PC-9 (cell line): ENCODE measurements at regions not wholly inside any gene's neighbourhood (a gene's known extent, or its start where the extent isn't known, plus 50 kb on each side); places are given as distances from the start of the nearest gene placed in this dataset.

Source experiments
- BruUV-seq: library from RNA; stranded (reverse); fragments of 400-500 nt; replicated peaks from 2 replicates; lab custom pipeline; 2021; lab: Mats Ljungman, UMichigan
- CTCF ChIA-PET: fragments of 300-600 bp; sonication (Branson Sonifier 250); formaldehyde crosslinking; loops from one replicate; lab custom pipeline; 2022; ENCODE audit warnings: antibody characterized with exemption; lab: Charles Lee
- POLR2A ChIA-PET: fragments of 300-600 bp; sonication (Branson Sonifier 250); formaldehyde crosslinking; loops from one replicate; lab custom pipeline; 2022; ENCODE audit warnings: antibody characterized with exemption; ENCODE audit not compliant: unreplicated experiment; lab: Charles Lee
- DNase-seq, 2 experiments: peaks; one replicate each; pipeline versions ENCODE4 v3.0.0 to v3.0.0-alpha.2; 2015 to 2022; ENCODE audit warnings: mixed read lengths in 1 of 2
- H2AFZ ChIP-seq: fragments of 200-600 bp; sonication (generic); 2 replicates; pipeline ENCODE4 v1.8.1; 2017; ENCODE audit warnings: antibody characterized with exemption
- H3F3A ChIP-seq: fragments of 200-600 bp; sonication (generic); 2 replicates; pipeline ENCODE4 v1.8.1; 2017; ENCODE audit warnings: antibody characterized with exemption, mild to moderate bottlenecking, low read depth; ENCODE audit not compliant: insufficient read depth
- H3K27ac ChIP-seq: fragments of 200-600 bp; sonication (generic); 2 replicates; pipeline ENCODE4 v1.6.1; 2016; ENCODE audit warnings: mixed run types
- H3K27me3 ChIP-seq: fragments of 200-600 bp; sonication (generic); 2 replicates; pipeline ENCODE4 v1.6.1; 2016; ENCODE audit warnings: low read depth, mixed run types; ENCODE audit not compliant: insufficient read depth
- H3K36me3 ChIP-seq: fragments of 200-600 bp; sonication (generic); 2 replicates; pipeline ENCODE4 v1.6.1; 2016; ENCODE audit warnings: low read depth, mixed run types
- H3K4me1 ChIP-seq: fragments of 200-600 bp; sonication (generic); replicated peaks from 2 replicates; pipeline ENCODE4 v1.6.1; 2016; ENCODE audit warnings: mixed run types; ENCODE audit not compliant: insufficient read depth
- H3K4me2 ChIP-seq: fragments of 200-600 bp; sonication (generic); 2 replicates; pipeline ENCODE4 v1.6.1; 2017; ENCODE audit warnings: mixed run types
- H3K4me3 ChIP-seq: fragments of 200-600 bp; sonication (generic); 2 replicates; pipeline ENCODE4 v1.6.1; 2016; ENCODE audit warnings: mixed run types
- H3K79me2 ChIP-seq: fragments of 200-600 bp; sonication (generic); 2 replicates; pipeline ENCODE4 v1.6.1; 2017; ENCODE audit warnings: low read depth, mixed run types
- H3K9me2 ChIP-seq: fragments of 200-600 bp; sonication (generic); 2 replicates; pipeline ENCODE4 v1.8.1; 2017; ENCODE audit warnings: mild to moderate bottlenecking; ENCODE audit not compliant: insufficient read depth
- H3K9me3 ChIP-seq: fragments of 200-600 bp; sonication (generic); 2 replicates; pipeline ENCODE4 v1.8.1; 2016; ENCODE audit warnings: low read depth; ENCODE audit not compliant: insufficient read depth
- H4K20me1 ChIP-seq: fragments of 200-600 bp; sonication (generic); 2 replicates; pipeline ENCODE4 v1.8.1; 2017; ENCODE audit not compliant: insufficient read depth
- EZH2 ChIP-seq: fragments of 200-600 bp; sonication (generic); IDR thresholded peaks from 2 replicates; pipeline ENCODE4 v1.8.0; 2017; ENCODE audit warnings: antibody characterized with exemption, low read depth
- intact Hi-C: fragments of 100-400 bp; cut with micrococcal nuclease; formaldehyde crosslinking; loops from one replicate; pipeline ENCODE4 v1.10.0; 2022; ENCODE audit not compliant: unreplicated experiment
- TF ChIP-seq, protein P1 (sequence below): fragments of 200-600 bp; sonication (generic); conservative IDR thresholded peaks from 2 replicates; pipeline ENCODE4 v1.6.1; 2017; ENCODE audit warnings: mixed run types, antibody characterized with exemption, mild to moderate bottlenecking, moderate library complexity

DNA sequence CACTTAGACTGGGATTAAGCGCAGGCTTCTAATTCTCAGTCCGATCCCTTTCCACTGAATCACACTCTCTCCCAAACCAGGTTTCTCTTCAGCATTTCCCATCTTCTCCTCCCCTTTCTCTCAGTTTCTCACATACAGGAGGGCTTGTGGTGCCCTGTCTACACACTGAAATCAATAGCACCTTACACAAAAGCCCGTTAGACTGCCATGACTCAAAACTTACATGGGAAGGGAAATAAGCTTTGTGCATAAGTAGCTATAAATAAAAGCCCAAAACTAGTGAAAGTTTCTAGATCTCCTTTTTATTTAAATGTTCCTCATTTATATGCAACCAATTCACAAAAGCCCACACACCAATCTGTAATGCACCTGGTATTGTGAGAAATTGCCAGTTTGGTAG, 318.4 kb downstream of the TXNL1 start:
- no peaks in the 10 kb centered on the region for H3K9me2 ChIP-seq
- no peak overlapping the region for H2AFZ ChIP-seq
- no peak overlapping the region for H3K4me2 ChIP-seq
- no peak overlapping the region for H3K27ac ChIP-seq
- no peaks in the 10 kb centered on the region for H3K79me2 ChIP-seq
- no peak overlapping the region for H3K4me3 ChIP-seq
- DNase-seq, result no peak
- ChIA-PET POLR2A (no interaction called here), CTCF (no interaction called here)
- no peaks in the 10 kb centered on the region for H4K20me1 ChIP-seq
- H3K27me3 ChIP-seq, result no peaks in the 10 kb centered on the region
- BruUV-seq, result no TSS peak
- intact Hi-C loops, result no loop called here
- no peaks in the 10 kb centered on the region for H3K36me3 ChIP-seq
- H3K4me1 ChIP-seq, result no peaks in the 10 kb centered on the region
- no peaks in the 10 kb centered on the region for H3F3A ChIP-seq
- no peaks in the 10 kb centered on the region for H3K9me3 ChIP-seq
- TF ChIP-seq, protein P1, sequence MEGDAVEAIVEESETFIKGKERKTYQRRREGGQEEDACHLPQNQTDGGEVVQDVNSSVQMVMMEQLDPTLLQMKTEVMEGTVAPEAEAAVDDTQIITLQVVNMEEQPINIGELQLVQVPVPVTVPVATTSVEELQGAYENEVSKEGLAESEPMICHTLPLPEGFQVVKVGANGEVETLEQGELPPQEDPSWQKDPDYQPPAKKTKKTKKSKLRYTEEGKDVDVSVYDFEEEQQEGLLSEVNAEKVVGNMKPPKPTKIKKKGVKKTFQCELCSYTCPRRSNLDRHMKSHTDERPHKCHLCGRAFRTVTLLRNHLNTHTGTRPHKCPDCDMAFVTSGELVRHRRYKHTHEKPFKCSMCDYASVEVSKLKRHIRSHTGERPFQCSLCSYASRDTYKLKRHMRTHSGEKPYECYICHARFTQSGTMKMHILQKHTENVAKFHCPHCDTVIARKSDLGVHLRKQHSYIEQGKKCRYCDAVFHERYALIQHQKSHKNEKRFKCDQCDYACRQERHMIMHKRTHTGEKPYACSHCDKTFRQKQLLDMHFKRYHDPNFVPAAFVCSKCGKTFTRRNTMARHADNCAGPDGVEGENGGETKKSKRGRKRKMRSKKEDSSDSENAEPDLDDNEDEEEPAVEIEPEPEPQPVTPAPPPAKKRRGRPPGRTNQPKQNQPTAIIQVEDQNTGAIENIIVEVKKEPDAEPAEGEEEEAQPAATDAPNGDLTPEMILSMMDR, result no peak
- TF ChIP-seq EZH2, result no peak

- TF ChIP-seq, protein P1, result no peak
- TF ChIP-seq EZH2, result no peak
- intact Hi-C loops, result no loop called here
- POLR2A ChIA-PET, result no interaction called here
Observed at GRCh38 chr18:56316727-56317126, 321.7 kb downstream of the TXNL1 start.

DNA sequence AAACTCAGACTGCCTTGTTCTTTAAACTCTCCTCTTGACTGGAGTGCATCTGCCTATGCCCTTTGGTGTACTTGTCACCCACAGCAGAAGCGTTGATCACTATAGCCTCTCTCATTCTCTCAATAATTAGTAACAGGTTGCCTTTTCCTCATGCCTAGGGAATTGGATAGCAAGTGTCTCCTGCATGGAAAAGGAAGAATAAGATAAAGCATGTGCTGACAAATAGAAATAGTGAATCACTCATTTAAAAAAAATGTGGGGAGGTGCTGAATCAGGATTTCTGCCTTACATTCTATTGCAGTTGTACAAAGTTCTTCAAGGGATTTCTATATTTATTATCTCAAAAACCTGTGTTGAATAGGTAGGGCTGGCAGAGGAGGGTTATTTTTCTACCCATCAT, 323.0 kb downstream of the TXNL1 start:
- no peaks in the 10 kb centered on the region for H3K79me2 ChIP-seq
- H3K4me1 ChIP-seq, result no peaks in the 10 kb centered on the region
- TF ChIP-seq, protein P1, result no peak
- TF ChIP-seq EZH2, result no peak
- no peaks in the 10 kb centered on the region; the same call in 1 of the 2 replicates for H3K9me2 ChIP-seq
- H3K27me3 ChIP-seq, result no peaks in the 10 kb centered on the region
- H3F3A ChIP-seq, result no peaks in the 10 kb centered on the region
- no peak overlapping the region for H3K4me3 ChIP-seq
- H3K36me3 ChIP-seq, result no peaks in the 10 kb centered on the region
- no peaks in the 10 kb centered on the region for H4K20me1 ChIP-seq
- intact Hi-C loops, result no loop called here
- no TSS peak for BruUV-seq
- no peaks in the 10 kb centered on the region for H3K9me3 ChIP-seq
- H3K4me2 ChIP-seq, result no peak overlapping the region
- no peak overlapping the region for H2AFZ ChIP-seq
- ChIA-PET POLR2A (no interaction called here), CTCF (no interaction called here)
- H3K27ac ChIP-seq, result no peak overlapping the region
- no peak for DNase-seq

More at GRCh38 chr18:56316727-56317126, 321.7 kb downstream of the TXNL1 start:
- no peaks in the 10 kb centered on the region for H4K20me1 ChIP-seq
- H3K4me1 ChIP-seq, result no peaks in the 10 kb centered on the region
- H3K4me3 ChIP-seq, result no peak overlapping the region
- H3K79me2 ChIP-seq, result no peaks in the 10 kb centered on the region
- DNase-seq, result no peak
- no peak overlapping the region for H3K4me2 ChIP-seq
- H3K9me2 ChIP-seq, result no peaks in the 10 kb centered on the region
- no TSS peak for BruUV-seq
- no peaks in the 10 kb centered on the region for H3K9me3 ChIP-seq
- no peaks in the 10 kb centered on the region for H3K36me3 ChIP-seq
- CTCF ChIA-PET, result no interaction called here
- no peak overlapping the region for H3K27ac ChIP-seq
- no peak overlapping the region for H2AFZ ChIP-seq
- no peaks in the 10 kb centered on the region for H3K27me3 ChIP-seq
- H3F3A ChIP-seq, result no peaks in the 10 kb centered on the region
